GM23338 (cell line): ENCODE measurements at regions not wholly inside any gene's neighbourhood (a gene's known extent, or its start where the extent isn't known, plus 50 kb on each side); places are given as distances from the start of the nearest gene placed in this dataset.
A peak's percentile ranks its signal among the peaks of the same experiment; 100 is the strongest.

ENCODE experiments used
- ATAC-seq: fragments of 200-7000 bp; cut with Tn5 transposase; 3 replicates; pipeline ENCODE4 v1.9.1; 2020
- DNase-seq: peaks from one replicate; pipeline ENCODE4 v3.0.0-alpha.2; 2015; ENCODE audit warnings: low spot score
- H2AFZ ChIP-seq: fragments of 200-600 bp; sonication (generic); 2 replicates; pipeline ENCODE4 v1.8.0; 2016; ENCODE audit warnings: antibody characterized with exemption, mild to moderate bottlenecking, moderate library complexity
- H3F3A ChIP-seq: fragments of 200-600 bp; sonication (generic); replicated peaks from 2 replicates; pipeline ENCODE4 v1.8.0; 2017; ENCODE audit warnings: antibody characterized with exemption, mixed run types, low read depth
- H3K27ac ChIP-seq: fragments of 200-600 bp; sonication (generic); 2 replicates; pipeline ENCODE4 v1.6.1; 2016; ENCODE audit warnings: low read depth
- H3K27me3 ChIP-seq: fragments of 200-600 bp; sonication (generic); 2 replicates; pipeline ENCODE4 v1.8.0; 2016; ENCODE audit warnings: mild to moderate bottlenecking, mixed run types, moderate library complexity; ENCODE audit not compliant: insufficient read depth
- H3K36me3 ChIP-seq: fragments of 200-600 bp; sonication (generic); 2 replicates; pipeline ENCODE4 v1.8.0; 2016; ENCODE audit warnings: mild to moderate bottlenecking; ENCODE audit not compliant: insufficient read depth
- H3K4me1 ChIP-seq: fragments of 200-600 bp; sonication (generic); 2 replicates; pipeline ENCODE4 v1.8.0; 2016; ENCODE audit warnings: mild to moderate bottlenecking, moderate library complexity; ENCODE audit not compliant: insufficient read depth
- H3K4me2 ChIP-seq: fragments of 200-600 bp; sonication (generic); 2 replicates; pipeline ENCODE4 v1.7.1; 2017; ENCODE audit warnings: mixed run types
- H3K4me3 ChIP-seq: fragments of 200-600 bp; sonication (generic); 2 replicates; pipeline ENCODE4 v1.6.1; 2016; ENCODE audit warnings: mixed run types
- H3K79me2 ChIP-seq: fragments of 200-600 bp; sonication (generic); replicated peaks from 2 replicates; pipeline ENCODE4 v1.8.0; 2017; ENCODE audit warnings: mild to moderate bottlenecking; ENCODE audit not compliant: insufficient read depth
- H3K9me2 ChIP-seq: fragments of 200-600 bp; sonication (generic); 2 replicates; pipeline ENCODE4 v1.8.0; 2017; ENCODE audit not compliant: insufficient read depth
- H4K20me1 ChIP-seq: fragments of 200-600 bp; sonication (generic); replicated peaks from 2 replicates; pipeline ENCODE4 v1.8.0; 2017; ENCODE audit warnings: mild to moderate bottlenecking; ENCODE audit not compliant: insufficient read depth
- H3K27ac Mint-ChIP-seq: 2 replicates; pipeline ENCODE4 v1.8.0; 2020; ENCODE audit warnings: inconsistent platforms, mild to moderate bottlenecking, moderate library complexity, mixed read lengths
- H3K27me3 Mint-ChIP-seq: 3 replicates; pipeline ENCODE4 v1.8.0; 2022; ENCODE audit warnings: low read depth, mild to moderate bottlenecking, moderate library complexity, mixed read lengths, inconsistent platforms; ENCODE audit not compliant: insufficient read depth, poor library complexity
- H3K36me3 Mint-ChIP-seq: 3 replicates; pipeline ENCODE4 v1.8.0; 2021; ENCODE audit warnings: low read depth, mild to moderate bottlenecking, inconsistent platforms, moderate library complexity, mixed read lengths
- H3K4me1 Mint-ChIP-seq: 3 replicates; pipeline ENCODE4 v1.8.0; 2020; ENCODE audit warnings: mild to moderate bottlenecking, inconsistent platforms, mixed read lengths
- H3K4me3 Mint-ChIP-seq: 3 replicates; pipeline ENCODE4 v1.8.0; 2021; ENCODE audit warnings: moderate library complexity, mild to moderate bottlenecking, inconsistent platforms, mixed read lengths
- H3K9me3 Mint-ChIP-seq: 3 replicates; pipeline ENCODE4 v1.8.0; 2020; ENCODE audit warnings: moderate library complexity, mild to moderate bottlenecking, inconsistent platforms, mixed read lengths
- ETS1 ChIP-seq: IDR thresholded peaks from 2 replicates; pipeline ENCODE4 v1.6.1; 2016; ENCODE audit warnings: antibody characterized with exemption
- EZH2phosphoT487 ChIP-seq: fragments of 200-600 bp; sonication (generic); IDR thresholded peaks from one replicate; pipeline ENCODE4 v1.8.1; 2018; ENCODE audit warnings: antibody characterized with exemption; ENCODE audit not compliant: unreplicated experiment
- POLR2AphosphoS5 ChIP-seq: IDR thresholded peaks from 2 replicates; pipeline ENCODE4 v1.6.1; 2016; ENCODE audit warnings: antibody characterized with exemption, low read depth
- STAT1 ChIP-seq: IDR thresholded peaks from one replicate; pipeline ENCODE4 v1.6.1; 2016; ENCODE audit warnings: antibody characterized with exemption; ENCODE audit not compliant: unreplicated experiment
- ZNF114 ChIP-seq: fragments of 250-450 bp; sonication (Bioruptor Pico); IDR thresholded peaks from 2 replicates; pipeline ENCODE4 v1.5.0; 2020; ENCODE audit warnings: mild to moderate bottlenecking, moderate library complexity
- ZNF462 ChIP-seq: fragments of 250-450 bp; sonication (Bioruptor Pico); IDR thresholded peaks from 2 replicates; pipeline ENCODE4 v1.5.0; 2020; ENCODE audit warnings: mild to moderate bottlenecking, moderate library complexity

GRCh38 chr9:10946676-10947410 is 334.0 kb upstream of the PTPRD start:
- Mint-ChIP-seq H3K36me3 (no peaks in the 10 kb centered on the region), H3K27ac (no peak overlapping the region), H3K4me3 (no peak overlapping the region), H3K27me3 (no peaks in the 10 kb centered on the region), H3K9me3 (no peaks in the 10 kb centered on the region; the same call in 2 of the 3 replicates), H3K4me1 (no peaks in the 10 kb centered on the region)
- Histone ChIP-seq H3K4me2 (no peak overlapping the region), H3K27ac (no peak overlapping the region), H4K20me1 (no peaks in the 10 kb centered on the region), H3K27me3 (no peaks in the 10 kb centered on the region), H3K9me2 (no peaks in the 10 kb centered on the region), H2AFZ (peak overlapping the region; percentile 82; the same call in 1 of the 2 replicates), H3K36me3 (no peaks in the 10 kb centered on the region), H3K4me1 (no peaks in the 10 kb centered on the region), H3F3A (no peaks in the 10 kb centered on the region), H3K4me3 (no peak overlapping the region), H3K79me2 (no peaks in the 10 kb centered on the region)
- TF ChIP-seq ETS1 = no peak
- no peak for TF ChIP-seq STAT1
- no peak for TF ChIP-seq POLR2AphosphoS5
- TF ChIP-seq ZNF114 (CRISPR knock-in tag) = no peak
- TF ChIP-seq ZNF462 (CRISPR knock-in tag) = no peak
- no peak for TF ChIP-seq EZH2phosphoT487
- ATAC-seq (peak; percentile 24; the same call in 1 of the 3 replicates), DNase-seq (no peak)
